Left lobe of liver (tissue), 2 donors: ENCODE measurements at regions not wholly inside any gene's neighbourhood (a gene's known extent, or its start where the extent isn't known, plus 50 kb on each side); places are given as distances from the start of the nearest gene placed in this dataset.

Experiments
- ATAC-seq: fragments of 200-7000 bp; cut with Tn5 transposase; one replicate; pipeline ENCODE4 v1.9.1; 2020; ENCODE audit warnings: mild to moderate bottlenecking, moderate library complexity
- DNase-seq: peaks from one replicate; pipeline ENCODE4 v3.0.0-alpha.2; 2020; ENCODE audit warnings: low spot score
- donor health status: DM: no; HTN: no; CAD: no; lungs with moderate emphysema.
- donor health status: DM: no; HTN: yes; CAD: no.

- ATAC-seq (no peak), DNase-seq (no peak)
Observed at GRCh38 chr5:167158588-167158987, 1132.9 kb upstream of the WWC1 start.

DNA sequence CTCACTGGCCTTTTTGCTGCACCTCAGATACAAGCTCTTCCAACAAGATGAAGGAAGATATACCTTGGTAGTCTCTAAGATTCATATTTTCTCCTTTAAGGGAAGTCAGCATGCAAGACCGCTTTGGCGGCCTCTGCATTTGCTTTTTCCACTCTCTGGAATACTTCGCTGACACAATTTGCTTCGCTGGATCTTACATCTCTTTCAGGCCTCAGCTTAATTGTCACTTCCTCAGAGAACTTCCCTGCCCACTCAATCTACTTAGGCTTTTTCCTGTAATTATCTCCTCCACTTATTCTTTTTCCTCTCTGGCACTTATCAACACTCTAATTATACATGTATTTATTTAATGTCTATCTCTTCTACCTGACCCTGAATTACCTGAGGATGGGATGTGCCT, 1131.1 kb upstream of the WWC1 start:
- no peak for DNase-seq
- no peak for ATAC-seq

DNA sequence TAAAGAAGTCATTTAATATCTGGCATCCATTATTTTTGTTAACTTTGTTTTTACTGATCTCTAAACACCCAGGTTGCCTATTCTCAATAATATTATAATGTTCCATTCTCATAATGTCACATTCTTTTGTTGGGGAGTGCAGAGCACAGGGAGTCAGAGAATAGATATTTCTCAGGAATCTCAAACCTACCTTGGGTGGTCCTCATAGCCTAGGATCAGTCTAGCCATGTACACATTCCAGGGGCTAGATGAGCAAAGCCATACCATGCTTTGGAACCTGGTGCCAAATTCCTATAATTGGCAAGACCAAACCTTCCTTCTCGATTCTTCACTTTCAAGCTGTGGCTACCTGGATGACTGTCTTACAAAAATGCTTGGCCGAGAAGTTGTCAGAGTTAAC, 1124.7 kb upstream of the WWC1 start:
- ATAC-seq, result no peak
- no peak for DNase-seq

DNA sequence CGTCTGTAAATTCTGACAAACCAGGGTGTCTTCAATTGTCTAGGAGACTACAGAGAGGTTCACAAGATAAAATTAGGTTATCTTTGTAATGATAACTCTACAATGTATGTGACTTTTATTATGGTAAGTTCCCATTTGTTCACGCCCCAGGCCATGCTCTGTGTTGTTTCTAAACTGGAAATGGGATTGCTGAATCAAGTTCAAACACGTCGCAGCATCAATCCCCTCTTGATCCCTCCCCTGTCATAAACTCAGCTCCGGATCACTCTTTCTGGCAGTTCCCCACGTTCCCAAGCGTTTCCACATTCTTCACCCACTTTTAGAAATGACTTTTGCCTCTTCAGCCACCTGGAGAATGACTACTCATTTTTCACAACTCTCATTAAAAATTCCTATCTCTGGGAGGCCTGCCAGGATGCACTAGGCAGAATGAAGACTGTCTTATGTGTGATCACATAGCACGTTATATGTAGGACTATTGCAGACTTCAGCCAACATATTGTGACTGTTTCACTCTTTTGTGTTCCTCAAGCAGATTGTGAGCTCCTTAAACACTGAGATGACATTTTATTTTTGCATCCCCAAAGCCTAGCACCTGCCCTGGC, 1124.2 kb upstream of the WWC1 start:
- ATAC-seq (no peak), DNase-seq (no peak)

DNA sequence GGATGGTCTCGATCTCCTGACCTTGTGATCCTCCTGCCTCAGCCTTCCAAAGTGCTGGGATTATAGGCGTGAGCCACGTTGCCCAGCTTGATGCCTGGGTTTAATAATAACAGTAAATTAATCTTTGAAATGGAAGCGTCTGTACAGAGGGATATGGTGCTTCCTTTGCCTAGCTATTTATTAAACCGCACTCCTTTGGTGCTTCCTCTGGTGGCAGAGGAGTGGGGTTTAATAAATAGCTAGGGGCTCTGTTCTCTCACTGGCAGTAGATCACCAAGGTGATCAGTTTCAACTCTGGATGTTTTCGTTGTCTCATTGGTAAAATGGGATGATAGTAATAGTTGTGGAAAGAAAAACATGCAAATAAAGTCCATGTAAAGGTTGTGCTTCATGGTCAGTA, 1122.5 kb upstream of the WWC1 start:
- ATAC-seq, result no peak
- DNase-seq, result no peak

DNA sequence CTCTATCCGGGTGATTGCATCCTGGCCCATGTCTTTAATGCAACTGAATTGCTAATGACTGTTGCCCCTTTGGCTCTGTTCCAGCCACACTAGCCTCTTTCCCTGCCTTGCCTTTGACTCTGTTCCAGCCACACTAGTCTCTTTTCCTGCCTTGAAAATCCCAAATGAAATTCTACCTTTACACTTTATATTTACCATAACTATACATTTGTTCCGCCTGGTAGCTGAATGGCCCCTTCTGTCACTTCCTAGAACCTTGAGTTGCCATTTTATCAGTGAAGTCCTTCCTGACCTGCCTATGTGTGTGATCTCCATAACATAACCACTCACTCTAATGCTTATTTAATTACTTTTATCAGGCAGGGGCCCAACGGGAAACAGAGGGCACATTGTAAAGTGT, 1120.4 kb upstream of the WWC1 start:
- DNase-seq, result no peak
- no peak for ATAC-seq

DNA sequence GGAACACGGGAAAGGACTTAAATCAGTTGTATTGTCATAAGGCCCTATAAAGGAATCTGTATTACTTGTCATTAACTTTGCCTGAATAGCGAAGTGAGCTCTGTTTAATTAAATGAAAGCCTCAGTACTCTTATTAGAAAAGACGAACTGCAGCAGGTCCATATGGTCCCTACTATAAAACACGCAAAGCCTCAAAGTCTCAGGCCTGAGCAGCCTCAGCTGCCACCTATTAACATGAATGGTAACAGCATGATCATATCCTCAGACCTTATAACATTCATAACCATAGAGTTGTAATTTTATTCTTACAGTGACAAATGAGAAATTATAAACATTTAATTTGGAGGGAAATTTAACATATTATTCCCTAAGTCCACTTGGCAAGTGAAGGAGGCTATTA, 1113.7 kb upstream of the WWC1 start:
- DNase-seq, result no peak
- ATAC-seq, result no peak

DNA sequence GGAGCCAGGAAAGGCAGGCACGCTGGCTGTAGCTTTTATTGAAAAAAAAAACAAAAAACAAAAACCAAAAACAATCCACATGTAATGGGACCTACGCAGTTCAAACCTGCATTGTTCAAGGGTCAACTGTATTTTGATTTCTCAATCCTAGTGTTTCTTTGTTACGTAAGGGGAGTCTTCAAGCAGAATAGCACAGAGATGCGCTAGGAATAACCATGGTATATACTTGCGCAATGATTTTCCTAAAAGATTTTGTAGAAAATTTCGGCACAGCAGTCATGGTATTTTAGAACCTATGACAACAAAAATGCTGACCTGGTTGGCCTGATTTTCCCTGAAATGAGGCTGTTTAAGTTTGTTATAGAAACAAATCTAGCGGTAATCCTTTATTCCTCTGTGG, 1110.5 kb upstream of the WWC1 start:
- no peak for DNase-seq

GRCh38 chr5:167205881-167206280, 1085.6 kb upstream of the WWC1 start:
- no peak for ATAC-seq

More for the DNA sequence above, 1110.5 kb upstream of the WWC1 start:
- ATAC-seq, result no peak

DNA sequence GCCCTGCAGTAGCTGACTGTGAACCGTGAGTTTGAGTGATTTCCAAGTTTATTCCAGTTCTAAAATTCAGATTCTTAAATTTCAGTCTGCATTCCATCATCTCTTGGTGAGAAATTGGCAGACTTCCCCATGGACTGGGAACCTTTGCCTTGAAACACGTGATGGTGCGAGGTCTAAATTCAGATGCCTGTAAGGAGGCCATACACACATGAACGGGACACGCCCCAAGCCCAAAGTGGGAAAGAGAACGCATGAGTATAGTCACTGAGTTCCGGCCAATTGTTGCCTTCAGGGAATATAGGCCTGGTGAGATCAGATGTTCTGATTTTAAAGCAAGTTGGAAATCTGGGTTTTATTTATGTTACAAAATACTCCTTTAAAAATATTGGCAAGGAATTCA, 1084.4 kb upstream of the WWC1 start:
- ATAC-seq, result no peak
- no peak for DNase-seq

More at GRCh38 chr5:167205881-167206280, 1085.6 kb upstream of the WWC1 start:
- DNase-seq, result no peak

DNA sequence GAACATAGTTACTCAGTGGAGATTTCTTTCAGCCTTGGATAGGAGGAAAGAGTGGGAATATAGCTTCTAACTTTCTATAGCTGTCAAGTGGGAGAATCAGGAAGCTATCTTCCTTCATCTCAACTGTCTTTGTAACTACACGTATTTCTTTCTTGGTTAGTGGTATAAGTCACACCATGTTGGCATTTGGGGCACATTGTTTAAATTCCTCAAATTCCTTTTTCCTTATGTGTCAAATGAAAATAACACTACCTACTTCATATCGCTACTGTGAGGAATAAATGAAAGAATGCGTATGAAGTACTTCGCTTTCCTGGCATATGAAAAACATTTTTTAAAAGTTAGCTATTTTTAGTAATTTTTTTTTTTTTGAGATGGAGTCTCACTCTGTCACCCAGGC, 1082.5 kb upstream of the WWC1 start:
- ATAC-seq, result no peak

DNA sequence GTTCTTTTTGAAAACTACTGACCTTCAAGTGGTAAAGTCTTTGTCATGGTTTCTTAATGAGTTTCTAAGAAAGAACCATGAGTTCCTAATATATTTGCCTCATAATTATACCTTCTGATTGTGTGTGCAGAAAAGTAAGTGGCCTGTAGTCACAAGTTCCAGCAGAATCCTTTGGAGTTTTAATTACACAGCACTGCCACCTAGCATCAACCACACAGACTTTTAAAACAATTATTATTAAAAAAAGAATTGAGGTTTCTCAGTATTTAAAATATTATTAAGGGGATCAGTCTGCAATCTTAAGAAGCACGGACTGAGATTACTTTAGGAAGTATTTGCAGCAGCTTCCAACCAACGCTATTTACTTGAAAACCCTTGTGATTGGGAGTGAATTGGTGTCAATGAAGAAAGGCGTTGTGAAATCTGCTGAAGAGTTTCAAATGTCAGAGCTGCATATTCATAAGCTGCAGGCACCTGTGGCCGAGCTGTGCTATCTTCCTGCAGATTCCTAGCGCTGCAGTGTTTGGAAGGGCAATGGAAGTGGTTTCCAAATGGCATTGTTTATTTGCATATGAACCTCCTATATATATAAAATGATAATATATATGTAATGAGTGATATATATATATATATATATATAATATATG, 1074.2 kb upstream of the WWC1 start:
- DNase-seq, result no peak

More for the DNA sequence above, 1082.5 kb upstream of the WWC1 start:
- DNase-seq, result no peak

GRCh38 chr5:167219298-167219697, 1072.1 kb upstream of the WWC1 start:
- no peak for DNase-seq
- no peak for ATAC-seq

More for the DNA sequence above, 1074.2 kb upstream of the WWC1 start:
- ATAC-seq, result no peak

DNA sequence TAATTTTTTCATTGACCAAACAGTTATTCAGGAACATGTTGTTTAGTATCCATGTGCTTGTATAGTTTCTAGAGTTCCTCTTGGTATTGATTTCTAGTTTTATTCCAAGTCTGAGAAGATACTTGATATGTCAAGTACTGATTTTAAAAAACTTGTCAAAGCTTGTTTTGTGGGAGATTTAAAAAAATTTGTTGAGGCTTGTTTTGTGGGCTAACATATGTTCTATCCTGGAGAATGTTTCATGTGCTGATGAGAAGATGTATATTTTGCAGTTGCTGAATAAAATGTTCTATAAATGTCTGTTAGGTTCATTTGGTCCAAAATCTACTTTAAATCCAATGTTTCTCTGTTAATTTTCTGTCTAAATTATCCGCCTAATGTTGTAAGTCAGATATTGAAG, 1065.1 kb upstream of the WWC1 start:
- no peak for ATAC-seq

DNA sequence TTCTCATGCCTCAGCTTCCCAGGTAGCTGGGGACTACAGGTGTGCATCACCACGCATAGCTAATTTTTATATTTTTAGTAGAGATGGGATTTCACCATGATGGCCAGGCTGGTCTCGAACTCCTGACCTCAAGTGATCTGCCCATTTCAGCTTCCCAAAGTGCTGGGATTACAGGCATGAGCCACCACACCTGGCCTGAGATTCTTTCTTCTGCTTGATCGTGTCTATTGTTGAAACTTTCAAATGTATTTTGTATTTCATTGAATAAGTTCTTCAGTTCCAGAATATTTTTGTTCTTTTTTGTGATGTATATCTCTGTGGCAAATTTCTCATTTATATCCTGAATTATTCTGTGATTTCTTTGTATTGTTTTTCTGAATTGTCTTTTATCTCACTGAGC, 1063.3 kb upstream of the WWC1 start:
- ATAC-seq (no peak), DNase-seq (no peak)

More for the DNA sequence above, 1065.1 kb upstream of the WWC1 start:
- no peak for DNase-seq

- ATAC-seq (no peak), DNase-seq (no peak)
Observed at GRCh38 chr5:167229751-167230150, 1061.7 kb upstream of the WWC1 start.

- ATAC-seq, result no peak
Observed at GRCh38 chr5:167230414-167230813, 1061.0 kb upstream of the WWC1 start.

DNA sequence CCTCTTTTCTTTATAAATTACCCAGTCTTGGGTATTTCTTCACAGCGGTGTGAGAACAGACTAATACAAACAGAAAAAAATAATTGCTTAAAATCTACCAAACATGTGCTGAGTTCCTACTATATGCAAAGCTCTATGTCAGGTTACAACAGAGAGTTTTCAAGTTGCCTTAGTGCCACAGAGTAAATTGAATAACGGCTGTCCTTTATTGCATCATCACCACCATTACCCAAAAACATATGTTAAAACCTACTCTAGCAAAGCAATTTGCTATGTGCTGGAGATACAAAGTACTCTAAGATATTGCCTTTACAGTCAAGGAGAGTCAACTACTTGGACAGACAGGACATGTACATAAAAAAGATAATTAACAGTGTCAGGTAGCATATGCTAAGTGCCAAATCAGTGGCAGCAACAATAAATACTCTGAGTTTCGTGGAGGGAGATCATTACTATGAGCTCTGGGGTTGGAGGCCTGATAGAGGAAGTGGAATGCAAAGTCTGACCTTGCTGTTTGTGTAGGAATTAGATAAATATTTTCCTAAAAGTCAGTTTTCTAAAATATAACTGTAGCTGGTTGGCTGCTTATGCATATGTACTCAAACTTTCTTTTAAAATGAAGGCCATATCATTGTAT, 1058.7 kb upstream of the WWC1 start:
- no peak for DNase-seq

More at GRCh38 chr5:167230414-167230813, 1061.0 kb upstream of the WWC1 start:
- no peak for DNase-seq

GRCh38 chr5:167233507-167234220, 1057.8 kb upstream of the WWC1 start:
- ATAC-seq, result no peak
- no peak for DNase-seq

More for the DNA sequence above, 1058.7 kb upstream of the WWC1 start:
- no peak for ATAC-seq

DNA sequence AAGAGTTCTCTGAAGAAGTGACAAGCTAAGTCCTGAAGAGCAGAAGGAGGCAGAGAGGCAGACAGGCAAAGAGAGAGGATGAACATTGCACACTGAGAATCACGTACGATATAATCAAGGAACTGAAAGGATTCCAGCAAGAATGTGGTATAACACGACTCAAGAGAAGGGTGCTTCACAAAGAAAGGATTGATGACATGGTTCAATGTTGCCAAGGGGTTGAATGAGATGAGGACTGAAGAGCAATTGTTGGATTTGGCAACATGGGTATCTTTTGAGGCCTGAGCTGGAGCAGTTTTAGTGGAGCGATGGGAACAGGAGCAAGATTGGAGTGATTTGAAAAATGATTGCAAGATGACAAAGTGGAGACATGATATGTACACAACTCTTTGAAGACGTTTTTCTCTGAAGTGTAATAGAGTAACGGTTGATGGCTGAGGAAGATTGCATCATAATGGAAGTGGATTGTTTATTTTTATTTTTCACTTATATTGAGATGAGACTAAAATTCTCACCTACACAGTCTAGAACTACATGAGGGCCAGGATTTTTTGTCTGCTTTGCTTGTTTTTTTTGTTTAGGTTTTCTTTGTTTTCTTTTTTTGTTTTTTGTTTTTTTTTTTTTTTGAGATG, 1049.9 kb upstream of the WWC1 start:
- DNase-seq (no peak), ATAC-seq (no peak)

- DNase-seq (no peak), ATAC-seq (no peak)
Observed at GRCh38 chr5:167242701-167243100, 1048.7 kb upstream of the WWC1 start.
